Neural crest cell (in vitro differentiated cells): ENCODE measurements at regions not wholly inside any gene's neighbourhood (a gene's known extent, or its start where the extent isn't known, plus 50 kb on each side); places are given as distances from the start of the nearest gene placed in this dataset.
A peak's percentile ranks its signal among the peaks of the same experiment; 100 is the strongest.
"Not testable (repeated sequence)": the region's sequence is repeated elsewhere in the genome, so short reads cannot be mapped to it uniquely, and the experiment has no call there.

Experiments
- DNase-seq: peaks from one replicate; pipeline ENCODE4 v3.0.0; 2021; ENCODE audit warnings: low read depth, mixed read lengths, low spot score
- H3K27ac Mint-ChIP-seq: one replicate; pipeline ENCODE4 v1.8.0; 2021; ENCODE audit warnings: mild to moderate bottlenecking, mixed read lengths; ENCODE audit not compliant: unreplicated experiment
- H3K27me3 Mint-ChIP-seq: 2 replicates; pipeline ENCODE4 v1.8.0; 2021; ENCODE audit warnings: low read depth, mild to moderate bottlenecking, mixed read lengths
- H3K36me3 Mint-ChIP-seq: 2 replicates; pipeline ENCODE4 v1.8.0; 2021; ENCODE audit warnings: low read depth, mild to moderate bottlenecking, mixed read lengths
- H3K4me1 Mint-ChIP-seq: 2 replicates; pipeline ENCODE4 v1.8.0; 2021; ENCODE audit warnings: mixed read lengths
- H3K4me3 Mint-ChIP-seq: one replicate; pipeline ENCODE4 v1.8.0; 2021; ENCODE audit warnings: mild to moderate bottlenecking, mixed read lengths
- H3K9me3 Mint-ChIP-seq: 2 replicates; pipeline ENCODE4 v1.8.0; 2021; ENCODE audit warnings: mixed read lengths
- TF ChIP-seq, protein P1 (sequence below): fragments of 200-600 bp; sonication (generic); conservative IDR thresholded peaks from 2 replicates; pipeline ENCODE4 v1.5.0; 2021; ENCODE audit warnings: antibody characterized with exemption, mild to moderate bottlenecking

DNA sequence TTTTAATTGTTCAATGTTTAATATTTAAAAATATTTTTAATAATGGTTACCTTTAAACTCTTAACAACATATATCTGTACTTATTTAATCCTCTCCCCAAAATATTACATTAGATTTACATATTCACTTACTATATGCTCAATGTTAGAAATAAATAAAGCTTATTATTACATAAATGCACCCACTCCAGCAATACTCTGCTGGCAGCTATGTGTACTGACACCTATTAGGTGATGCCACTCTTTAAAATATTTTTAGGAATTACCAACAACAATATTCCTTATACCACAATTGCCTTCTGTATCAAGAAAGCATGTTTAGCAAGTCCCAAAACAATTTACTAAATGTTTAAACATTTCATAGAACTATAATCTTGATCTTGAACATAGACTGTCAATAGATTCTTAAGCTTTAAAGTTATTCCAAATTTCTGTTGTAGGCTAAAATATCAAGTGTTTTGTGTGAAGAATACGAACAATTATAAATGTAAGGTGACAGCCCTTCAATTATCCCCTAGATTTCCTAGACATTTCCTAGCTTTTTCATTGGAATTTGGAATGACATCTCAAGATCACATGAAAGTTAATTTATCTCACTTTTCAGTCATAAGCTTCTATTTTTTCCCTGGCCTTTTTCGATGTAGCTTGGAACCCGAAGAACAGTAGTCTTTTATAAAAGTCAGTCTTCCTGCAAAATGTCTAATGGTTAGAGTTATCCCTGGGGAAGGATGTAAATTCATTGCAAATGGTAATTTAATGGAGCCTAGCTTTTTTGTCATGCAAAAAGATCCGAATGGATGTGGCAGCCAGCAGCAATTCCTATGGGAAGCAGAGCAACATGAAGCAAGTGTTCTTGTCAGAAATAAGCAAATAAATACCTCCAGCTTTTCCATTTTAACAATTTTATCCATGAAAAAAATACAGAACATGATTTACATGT, 907.5 kb upstream of the ATXN7L3B start:
- no peaks in the 10 kb centered on the region for H3K4me1 Mint-ChIP-seq
- no peaks in the 10 kb centered on the region for H3K9me3 Mint-ChIP-seq
- H3K36me3 Mint-ChIP-seq, result no peaks in the 10 kb centered on the region
- H3K4me3 Mint-ChIP-seq, result no peak overlapping the region
- H3K27ac Mint-ChIP-seq, result no peak overlapping the region
- H3K27me3 Mint-ChIP-seq, result no peaks in the 10 kb centered on the region
- TF ChIP-seq, protein P1, sequence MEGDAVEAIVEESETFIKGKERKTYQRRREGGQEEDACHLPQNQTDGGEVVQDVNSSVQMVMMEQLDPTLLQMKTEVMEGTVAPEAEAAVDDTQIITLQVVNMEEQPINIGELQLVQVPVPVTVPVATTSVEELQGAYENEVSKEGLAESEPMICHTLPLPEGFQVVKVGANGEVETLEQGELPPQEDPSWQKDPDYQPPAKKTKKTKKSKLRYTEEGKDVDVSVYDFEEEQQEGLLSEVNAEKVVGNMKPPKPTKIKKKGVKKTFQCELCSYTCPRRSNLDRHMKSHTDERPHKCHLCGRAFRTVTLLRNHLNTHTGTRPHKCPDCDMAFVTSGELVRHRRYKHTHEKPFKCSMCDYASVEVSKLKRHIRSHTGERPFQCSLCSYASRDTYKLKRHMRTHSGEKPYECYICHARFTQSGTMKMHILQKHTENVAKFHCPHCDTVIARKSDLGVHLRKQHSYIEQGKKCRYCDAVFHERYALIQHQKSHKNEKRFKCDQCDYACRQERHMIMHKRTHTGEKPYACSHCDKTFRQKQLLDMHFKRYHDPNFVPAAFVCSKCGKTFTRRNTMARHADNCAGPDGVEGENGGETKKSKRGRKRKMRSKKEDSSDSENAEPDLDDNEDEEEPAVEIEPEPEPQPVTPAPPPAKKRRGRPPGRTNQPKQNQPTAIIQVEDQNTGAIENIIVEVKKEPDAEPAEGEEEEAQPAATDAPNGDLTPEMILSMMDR, result peak; percentile 44
- DNase-seq, result no peak

DNA sequence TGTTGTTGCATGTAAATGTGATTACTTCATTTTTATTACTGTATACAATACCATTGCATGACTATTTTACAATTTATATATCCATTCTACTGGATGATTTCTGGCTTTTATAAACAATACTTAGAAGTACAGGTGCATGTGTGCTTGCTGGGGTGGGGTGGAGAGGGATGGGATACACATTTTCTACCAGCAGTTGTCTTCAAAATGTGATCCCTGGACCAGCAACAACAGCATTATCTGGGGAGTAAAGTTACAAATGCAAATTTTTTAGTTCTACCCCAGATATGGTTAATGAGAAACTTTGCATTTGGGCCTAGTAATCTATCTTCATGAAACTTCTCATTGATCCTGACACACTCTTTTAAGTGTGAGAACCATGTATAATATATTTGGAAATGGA, 905.4 kb upstream of the ATXN7L3B start:
- Mint-ChIP-seq H3K27me3 (no peaks in the 10 kb centered on the region), H3K4me3 (no peak overlapping the region), H3K9me3 (no peaks in the 10 kb centered on the region), H3K4me1 (no peaks in the 10 kb centered on the region), H3K36me3 (no peaks in the 10 kb centered on the region), H3K27ac (no peak overlapping the region)
- no peak for DNase-seq
- TF ChIP-seq, protein P1, result no peak

DNA sequence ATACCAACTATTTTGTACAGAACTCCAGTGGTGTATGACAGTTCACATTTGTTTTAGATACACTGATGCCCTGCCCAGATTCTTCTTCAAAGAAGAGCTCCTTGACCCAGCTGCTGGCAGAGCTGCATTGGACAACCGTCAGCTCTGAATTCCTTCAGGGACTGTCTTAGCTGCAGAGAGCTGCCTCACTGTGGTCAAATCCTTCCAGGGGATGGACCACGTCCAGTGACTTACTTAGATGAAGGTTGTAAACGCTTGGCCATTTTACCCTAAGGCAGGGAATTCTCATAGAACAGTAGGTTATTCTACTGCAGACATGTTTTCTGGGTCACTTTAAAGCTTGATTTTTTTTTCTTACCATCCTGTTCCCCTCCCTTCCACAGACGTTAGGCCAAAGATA, 905.0 kb upstream of the ATXN7L3B start:
- TF ChIP-seq, protein P1, result no peak
- no peak overlapping the region for H3K4me3 Mint-ChIP-seq
- H3K27ac Mint-ChIP-seq, result no peak overlapping the region
- H3K27me3 Mint-ChIP-seq, result no peaks in the 10 kb centered on the region
- H3K36me3 Mint-ChIP-seq, result no peaks in the 10 kb centered on the region
- no peaks in the 10 kb centered on the region for H3K9me3 Mint-ChIP-seq
- H3K4me1 Mint-ChIP-seq, result no peaks in the 10 kb centered on the region
- DNase-seq, result no peak

DNA sequence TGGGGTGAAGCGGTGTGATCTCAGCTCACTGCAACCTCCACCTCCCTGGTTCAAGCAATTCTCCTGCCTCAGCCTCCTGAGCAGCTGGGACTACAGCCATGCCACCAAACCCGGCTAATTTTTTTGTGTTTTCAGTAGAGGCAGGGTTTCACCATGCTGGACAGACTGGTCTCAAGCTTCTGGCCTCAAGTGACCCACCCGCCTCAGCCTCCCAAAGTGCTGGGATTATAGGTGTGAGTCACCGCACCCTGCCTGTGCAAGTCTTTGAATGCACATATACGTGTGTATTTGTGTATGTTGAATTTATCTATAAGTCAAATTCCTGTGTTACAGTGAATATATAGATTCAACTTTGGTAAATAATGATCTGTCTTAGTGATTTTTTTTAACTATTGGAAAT, 898.2 kb upstream of the ATXN7L3B start:
- H3K36me3 Mint-ChIP-seq, H3K4me3 Mint-ChIP-seq, H3K4me1 Mint-ChIP-seq, H3K27me3 Mint-ChIP-seq, H3K9me3 Mint-ChIP-seq, DNase-seq, H3K27ac Mint-ChIP-seq: not testable (repeated sequence)

DNA sequence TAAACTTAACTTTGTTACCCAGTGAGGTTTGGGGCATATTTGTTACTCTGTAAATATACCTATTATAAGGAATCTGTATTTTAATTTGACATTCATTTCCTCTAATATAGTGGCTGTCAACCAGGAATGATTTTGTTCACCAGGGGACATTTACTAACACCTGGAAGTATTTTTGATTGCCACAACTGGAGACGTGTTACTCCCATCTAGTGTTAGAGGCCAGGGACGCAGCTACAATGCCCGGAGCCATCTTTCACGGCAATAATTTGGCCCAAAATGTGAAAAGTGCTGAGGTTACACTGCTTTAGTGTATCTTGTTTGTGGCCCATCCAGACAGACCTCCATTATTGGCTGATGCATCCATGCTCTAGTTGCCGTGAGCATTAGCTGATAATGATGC, 881.3 kb upstream of the ATXN7L3B start:
- H3K9me3 Mint-ChIP-seq, result peaks cover 17% of the 10 kb centered on the region

DNA sequence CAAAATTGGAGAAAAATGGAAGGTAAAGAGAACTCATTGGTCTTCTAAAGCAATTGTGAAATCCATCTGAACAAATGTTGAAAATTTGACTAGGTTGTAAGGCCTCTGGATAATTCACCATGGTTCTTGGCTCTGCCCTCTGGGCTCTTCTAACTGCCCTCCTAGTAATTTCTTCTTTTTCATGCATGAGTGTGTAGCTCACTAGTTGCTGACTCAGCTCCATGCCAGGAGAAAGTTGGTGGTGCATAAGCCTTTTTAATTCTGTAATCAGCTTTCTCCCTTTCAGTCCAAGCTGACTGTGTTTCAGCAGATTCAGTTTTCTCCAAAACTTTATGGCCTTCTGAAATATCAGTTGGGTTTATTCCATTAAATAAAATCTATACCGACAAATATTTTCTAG, 877.8 kb upstream of the ATXN7L3B start:
- TF ChIP-seq, protein P1, result no peak
- Mint-ChIP-seq H3K4me3 (no peak overlapping the region), H3K27ac (no peak overlapping the region), H3K4me1 (no peaks in the 10 kb centered on the region), H3K9me3 (peaks cover 3% of the 10 kb centered on the region), H3K36me3 (no peaks in the 10 kb centered on the region), H3K27me3 (no peaks in the 10 kb centered on the region)
- DNase-seq, result no peak

More for the DNA sequence above, 881.3 kb upstream of the ATXN7L3B start:
- H3K4me1 Mint-ChIP-seq, result no peaks in the 10 kb centered on the region
- H3K36me3 Mint-ChIP-seq, result peaks cover 3% of the 10 kb centered on the region
- no peak overlapping the region for H3K27ac Mint-ChIP-seq
- TF ChIP-seq, protein P1, result no peak
- no peaks in the 10 kb centered on the region for H3K27me3 Mint-ChIP-seq
- DNase-seq, result no peak
- H3K4me3 Mint-ChIP-seq, result no peak overlapping the region
